B cell (primary cell): ENCODE measurements at regions not wholly inside any gene's neighbourhood (a gene's known extent, or its start where the extent isn't known, plus 50 kb on each side); places are given as distances from the start of the nearest gene placed in this dataset.

Source experiments
- ATAC-seq: fragments of 200-7000 bp; cut with Tn5 transposase; one replicate; pipeline ENCODE4 v1.10.0; 2021; ENCODE audit warnings: low read depth, mild to moderate bottlenecking, moderate number of reproducible peaks, moderate library complexity
- CTCF ChIA-PET: fragments of 350-600 bp; sonication (Branson Sonifier 250); formaldehyde crosslinking; loops from one replicate; lab custom pipeline; 2021; ENCODE audit warnings: antibody characterized with exemption, inconsistent platforms; lab: Charles Lee
- POLR2A ChIA-PET: fragments of 350-600 bp; sonication (Branson Sonifier 250); formaldehyde crosslinking; loops from one replicate; lab custom pipeline; 2021; ENCODE audit warnings: antibody characterized with exemption; lab: Charles Lee
- DNase-seq: peaks from one replicate; pipeline ENCODE4 v3.0.0; 2013
- H2AFZ ChIP-seq: 2 replicates; pipeline ENCODE4 v1.6.1; 2012; ENCODE audit warnings: mild to moderate bottlenecking, low read depth, low read length; ENCODE audit not compliant: insufficient read depth, poor library complexity, severe bottlenecking
- H3K27ac ChIP-seq, 2 donors: 1 replicate in 1 of 2; 2 replicates in 1 of 2; pipeline ENCODE4 v1.5.1; 2012 to 2013; ENCODE audit warnings: low read length in 2 of 2, mild to moderate bottlenecking in 2 of 2, moderate library complexity in 1 of 2
- H3K27me3 ChIP-seq, 4 experiments: fragments of 200-600 bp in 1 of 4; sonication (generic) in 1 of 4; replicated peaks in 1 of 4; 1 replicate in 2 of 4; 2 replicates in 2 of 4; pipeline versions ENCODE4 v1.6.1 to v1.7.0; 2013 to 2016; ENCODE audit warnings: low read length in 3 of 4, mild to moderate bottlenecking in 2 of 4, mixed read lengths in 1 of 4, moderate library complexity in 1 of 4; ENCODE audit not compliant: insufficient read depth in 4 of 4, control insufficient read depth in 3 of 4; ENCODE audit errors: control extremely low read depth in 1 of 4
- H3K36me3 ChIP-seq, 2 experiments: replicated peaks in 1 of 2; 1 replicate in 1 of 2; 2 replicates in 1 of 2; pipeline versions ENCODE4 v1.6.1 to v1.7.1; 2013; ENCODE audit warnings: low read length in 1 of 2; ENCODE audit not compliant: insufficient read depth in 2 of 2, control insufficient read depth in 1 of 2; ENCODE audit errors: control extremely low read depth in 1 of 2, extremely low read depth in 1 of 2
- H3K4me1 ChIP-seq, 2 donors: fragments of 200-600 bp in 1 of 2; sonication (generic) in 1 of 2; 1 replicate in 1 of 2; 2 replicates in 1 of 2; pipeline versions ENCODE4 v1.5.1 to v1.6.1; 2013 to 2017; ENCODE audit warnings: low read length in 2 of 2; ENCODE audit not compliant: control insufficient read depth in 2 of 2, insufficient read depth in 2 of 2
- H3K4me2 ChIP-seq: replicated peaks from 2 replicates; pipeline ENCODE3; 2012; ENCODE audit warnings: mild to moderate bottlenecking, low read depth, low read length; ENCODE audit not compliant: poor library complexity, severe bottlenecking
- H3K4me3 ChIP-seq, 5 experiments: fragments of 200-600 bp in 1 of 5; sonication (generic) in 1 of 5; 1 replicate in 3 of 5; 2 replicates in 2 of 5; pipeline versions ENCODE4 v1.5.1 to v1.7.0; 2011 to 2016; ENCODE audit warnings: low read length in 4 of 5, mild to moderate bottlenecking in 4 of 5, low read depth in 2 of 5, control low read depth in 1 of 5, moderate library complexity in 1 of 5; ENCODE audit not compliant: insufficient read depth in 1 of 5; ENCODE audit errors: control extremely low read depth in 1 of 5, extremely low read depth in 1 of 5
- H3K79me2 ChIP-seq: fragments of 200-600 bp; sonication (generic); one replicate; pipeline ENCODE4 v1.6.0; 2016; ENCODE audit warnings: low read length; ENCODE audit not compliant: control insufficient read depth, insufficient read depth
- H3K9ac ChIP-seq: fragments of 200-600 bp; sonication (generic); 2 replicates; pipeline ENCODE4 v1.6.1; 2017; ENCODE audit warnings: mild to moderate bottlenecking, low read length, moderate library complexity
- H3K9me3 ChIP-seq, 3 donors: one replicate each; pipeline versions ENCODE4 v1.6.1 to v1.7.1; 2013; ENCODE audit warnings: low read length in 2 of 3; ENCODE audit not compliant: control insufficient read depth in 2 of 3, insufficient read depth in 1 of 3; ENCODE audit errors: control extremely low read depth in 1 of 3
- H4K20me1 ChIP-seq: 2 replicates; pipeline ENCODE4 v1.6.0; 2012; ENCODE audit warnings: mild to moderate bottlenecking, low read length; ENCODE audit not compliant: insufficient read depth, control insufficient read depth, poor library complexity, severe bottlenecking
- H3K27ac Mint-ChIP-seq: one replicate; pipeline ENCODE4 v1.8.0; 2021; ENCODE audit warnings: mixed read lengths
- H3K27me3 Mint-ChIP-seq: one replicate; pipeline ENCODE4 v1.8.0; 2021; ENCODE audit warnings: mixed read lengths
- H3K4me1 Mint-ChIP-seq: one replicate; pipeline ENCODE4 v1.8.0; 2021; ENCODE audit warnings: mixed read lengths
- H3K4me3 Mint-ChIP-seq: one replicate; pipeline ENCODE4 v1.8.0; 2021; ENCODE audit warnings: mixed read lengths
- H3K9me3 Mint-ChIP-seq: one replicate; pipeline ENCODE4 v1.8.0; 2022; ENCODE audit warnings: mixed read lengths; ENCODE audit not compliant: insufficient read depth
- EZH2 ChIP-seq: IDR thresholded peaks from 2 replicates; pipeline ENCODE4 v1.6.1; 2012; ENCODE audit warnings: borderline replicate concordance, low read depth, mild to moderate bottlenecking, moderate library complexity, low read length; ENCODE audit not compliant: insufficient read depth, poor library complexity, severe bottlenecking
- WGBS: methylation state at CpG from one replicate; pipeline ENCODE4 v1.1.5; 2013; ENCODE audit warnings: missing lambda C conversion rate; ENCODE audit not compliant: insufficient coverage; 5-methylcytosine and 5-hydroxymethylcytosine counted together
- intact Hi-C: fragments of 100-400 bp; cut with micrococcal nuclease; formaldehyde crosslinking; loops from one replicate; pipeline ENCODE4 v1.10.0; 2022
- TF ChIP-seq, protein P1 (sequence below): fragments of 200-600 bp; IDR thresholded peaks from one replicate; pipeline ENCODE4 v1.8.0; 2022; ENCODE audit warnings: antibody characterized with exemption, mild to moderate bottlenecking

DNA sequence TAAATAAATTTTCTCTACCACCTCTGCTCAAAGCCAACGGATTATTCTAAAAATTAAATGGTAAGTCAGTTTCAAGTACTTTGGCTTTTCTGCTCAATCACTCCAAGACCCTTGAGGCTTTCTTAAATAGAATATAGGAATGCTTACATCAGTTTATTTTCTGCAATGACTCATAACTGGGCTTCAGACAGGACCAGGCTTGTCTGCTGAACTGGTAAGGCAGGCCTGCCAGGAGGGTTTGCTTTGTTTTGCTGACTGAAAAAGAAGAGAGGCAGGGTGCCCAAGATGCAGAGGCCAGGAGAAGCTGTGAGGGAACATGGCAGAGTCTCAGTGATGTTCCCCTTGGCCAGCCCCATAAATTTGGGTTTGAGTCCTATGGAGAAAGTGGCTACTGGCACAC is 60.3 kb upstream of the EPB41L4A start:
- H3K79me2 ChIP-seq: no peaks in the 10 kb centered on the region
- no peak overlapping the region for H3K4me3 ChIP-seq
- no CpG with 5 or more reads among the region's 1 CpG for WGBS
- no peak overlapping the region for H2AFZ ChIP-seq
- Mint-ChIP-seq H3K9me3 (no peaks in the 10 kb centered on the region), H3K4me1 (no peaks in the 10 kb centered on the region), H3K27ac (no peak overlapping the region), H3K4me3 (no peak overlapping the region), H3K27me3 (peaks cover 17% of the 10 kb centered on the region)
- H3K9me3 ChIP-seq: peaks cover 0 to 6% (median 0%) of the 10 kb centered on the region in 3 donors
- H3K4me2 ChIP-seq: no peak overlapping the region
- no peaks in the 10 kb centered on the region for H3K36me3 ChIP-seq
- ChIA-PET CTCF (interaction anchor here (1.1 kb wide), 1 partner anchor 12 kb away, joined by 3 read pairs; no protein-coding TSS in a partner anchor), POLR2A (no interaction called here)
- ATAC-seq: no peak
- TF ChIP-seq, protein P1, sequence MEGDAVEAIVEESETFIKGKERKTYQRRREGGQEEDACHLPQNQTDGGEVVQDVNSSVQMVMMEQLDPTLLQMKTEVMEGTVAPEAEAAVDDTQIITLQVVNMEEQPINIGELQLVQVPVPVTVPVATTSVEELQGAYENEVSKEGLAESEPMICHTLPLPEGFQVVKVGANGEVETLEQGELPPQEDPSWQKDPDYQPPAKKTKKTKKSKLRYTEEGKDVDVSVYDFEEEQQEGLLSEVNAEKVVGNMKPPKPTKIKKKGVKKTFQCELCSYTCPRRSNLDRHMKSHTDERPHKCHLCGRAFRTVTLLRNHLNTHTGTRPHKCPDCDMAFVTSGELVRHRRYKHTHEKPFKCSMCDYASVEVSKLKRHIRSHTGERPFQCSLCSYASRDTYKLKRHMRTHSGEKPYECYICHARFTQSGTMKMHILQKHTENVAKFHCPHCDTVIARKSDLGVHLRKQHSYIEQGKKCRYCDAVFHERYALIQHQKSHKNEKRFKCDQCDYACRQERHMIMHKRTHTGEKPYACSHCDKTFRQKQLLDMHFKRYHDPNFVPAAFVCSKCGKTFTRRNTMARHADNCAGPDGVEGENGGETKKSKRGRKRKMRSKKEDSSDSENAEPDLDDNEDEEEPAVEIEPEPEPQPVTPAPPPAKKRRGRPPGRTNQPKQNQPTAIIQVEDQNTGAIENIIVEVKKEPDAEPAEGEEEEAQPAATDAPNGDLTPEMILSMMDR: no peak
- no peak for TF ChIP-seq EZH2
- no peak overlapping the region for H3K9ac ChIP-seq
- H3K4me1 ChIP-seq: no peaks in the 10 kb centered on the region
- H3K27ac ChIP-seq: no peak overlapping the region
- intact Hi-C loops: no loop called here
- H3K27me3 ChIP-seq: no peaks in the 10 kb centered on the region
- no peaks in the 10 kb centered on the region for H4K20me1 ChIP-seq
- no peak for DNase-seq

DNA sequence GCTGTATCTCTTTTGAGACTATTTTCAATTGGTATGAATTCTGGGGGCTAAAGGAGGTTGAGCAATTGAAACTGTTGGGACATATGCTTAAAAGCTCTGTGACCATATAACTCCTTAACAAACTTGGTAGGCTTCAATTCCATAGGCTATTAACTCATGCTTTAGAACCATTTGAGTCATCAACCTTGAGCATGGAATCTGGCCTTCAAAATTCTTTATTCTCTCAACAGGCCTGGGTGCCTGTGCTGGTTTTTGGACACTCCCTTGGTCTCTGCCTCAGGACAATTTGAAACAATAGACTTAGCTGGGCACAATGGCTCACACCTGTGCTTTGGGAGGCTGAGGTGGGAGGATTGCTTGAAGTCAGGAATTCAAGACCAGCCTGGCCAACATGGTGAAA is 61.4 kb upstream of the EPB41L4A start:
- Histone ChIP-seq H3K4me1 (no peaks in the 10 kb centered on the region), H3K27ac (no peak overlapping the region), H4K20me1 (no peaks in the 10 kb centered on the region), H3K4me2 (no peak overlapping the region), H3K27me3 (no peaks in the 10 kb centered on the region), H3K36me3 (no peaks in the 10 kb centered on the region), H2AFZ (no peak overlapping the region), H3K79me2 (no peaks in the 10 kb centered on the region), H3K9ac (no peak overlapping the region), H3K4me3 (no peak overlapping the region), H3K9me3 (peaks cover 0 to 6% (median 0%) of the 10 kb centered on the region in 3 donors)
- Mint-ChIP-seq H3K4me1 (peaks cover 2% of the 10 kb centered on the region), H3K27me3 (peaks cover 20% of the 10 kb centered on the region), H3K27ac (no peak overlapping the region), H3K9me3 (no peaks in the 10 kb centered on the region), H3K4me3 (no peak overlapping the region)
- TF ChIP-seq EZH2: no peak
- TF ChIP-seq, protein P1: no peak
- CTCF ChIA-PET: interaction anchor here (1.1 to 1.3 kb wide), 2 partner anchors 11 to 60 kb away, joined by 3 read pairs; no protein-coding TSS in a partner anchor
- ATAC-seq (no peak), DNase-seq (no peak)
- intact Hi-C loops: no loop called here
- POLR2A ChIA-PET: no interaction called here
